Choroid plexus epithelial cell (primary cell): ENCODE measurements at regions not wholly inside any gene's neighbourhood (a gene's known extent, or its start where the extent isn't known, plus 50 kb on each side); places are given as distances from the start of the nearest gene placed in this dataset.
A peak's percentile ranks its signal among the peaks of the same experiment; 100 is the strongest.

Experiments
- DNase-seq: peaks from one replicate; pipeline ENCODE4 v3.0.0-alpha.2; 2010; ENCODE audit warnings: low read depth
- H3K4me3 ChIP-seq: 2 replicates; pipeline ENCODE4 v1.5.1; 2011; ENCODE audit warnings: low read depth, mild to moderate bottlenecking, control low read depth, low read length, moderate library complexity
- CTCF ChIP-seq: conservative IDR thresholded peaks from 2 replicates; pipeline ENCODE4 v1.5.1; 2011; ENCODE audit warnings: low read depth, mild to moderate bottlenecking, control low read depth, inconsistent platforms, low read length, moderate library complexity

GRCh38 chr12:75759842-75760572, 248.6 kb upstream of the KRR1 start:
- DNase-seq, result peak; percentile 78
- no peak overlapping the region for H3K4me3 ChIP-seq
- no peak for TF ChIP-seq CTCF

GRCh38 chr12:75759196-75759595, 247.8 kb upstream of the KRR1 start:
- no peak overlapping the region for H3K4me3 ChIP-seq
- TF ChIP-seq CTCF, result no peak
- DNase-seq, result no peak

GRCh38 chr12:75756771-75757170, 245.4 kb upstream of the KRR1 start:
- TF ChIP-seq CTCF, result no peak
- H3K4me3 ChIP-seq, result no peak overlapping the region
- no peak for DNase-seq

- no peak for TF ChIP-seq CTCF
- no peak overlapping the region for H3K4me3 ChIP-seq
- DNase-seq, result no peak
These were observed 244.7 kb upstream of the KRR1 start for GRCh38 chr12:75756111-75756510.

- no peak overlapping the region for H3K4me3 ChIP-seq
- DNase-seq, result peak; percentile 39
- no peak for TF ChIP-seq CTCF
These were observed 243.3 kb upstream of the KRR1 start for GRCh38 chr12:75754698-75755097.

GRCh38 chr12:75754141-75754540, 242.7 kb upstream of the KRR1 start:
- no peak for TF ChIP-seq CTCF
- no peak for DNase-seq
- H3K4me3 ChIP-seq, result no peak overlapping the region
